ENCODE measurements at regions not wholly inside any gene's neighbourhood (a gene's known extent, or its start where the extent isn't known, plus 50 kb on each side); places are given as distances from the start of the nearest gene placed in this dataset.

DNA sequence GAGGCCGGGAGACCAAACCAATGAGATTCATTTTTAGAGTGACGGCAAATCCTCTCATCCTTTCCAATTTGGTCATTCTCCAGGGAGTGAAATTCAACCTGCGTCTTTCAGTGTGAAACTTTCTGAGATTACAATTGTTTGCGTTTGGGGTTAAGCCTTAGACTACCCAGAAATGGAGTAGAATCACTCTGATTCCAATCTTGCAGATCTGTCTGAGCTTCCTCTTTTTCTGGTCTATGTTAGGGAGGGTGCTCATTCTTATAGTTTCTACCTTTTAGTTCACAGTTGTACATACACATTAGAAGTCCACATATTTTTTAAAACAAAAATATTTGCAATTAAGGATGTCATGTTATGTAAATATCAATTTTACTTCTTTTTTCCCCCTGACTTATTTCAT is 183.0 kb upstream of the PHACTR1 start:
- no peaks in the 10 kb centered on the region for H3K36me3 ChIP-seq
- H3K27ac ChIP-seq: no peak overlapping the region
- TF ChIP-seq, protein P1, sequence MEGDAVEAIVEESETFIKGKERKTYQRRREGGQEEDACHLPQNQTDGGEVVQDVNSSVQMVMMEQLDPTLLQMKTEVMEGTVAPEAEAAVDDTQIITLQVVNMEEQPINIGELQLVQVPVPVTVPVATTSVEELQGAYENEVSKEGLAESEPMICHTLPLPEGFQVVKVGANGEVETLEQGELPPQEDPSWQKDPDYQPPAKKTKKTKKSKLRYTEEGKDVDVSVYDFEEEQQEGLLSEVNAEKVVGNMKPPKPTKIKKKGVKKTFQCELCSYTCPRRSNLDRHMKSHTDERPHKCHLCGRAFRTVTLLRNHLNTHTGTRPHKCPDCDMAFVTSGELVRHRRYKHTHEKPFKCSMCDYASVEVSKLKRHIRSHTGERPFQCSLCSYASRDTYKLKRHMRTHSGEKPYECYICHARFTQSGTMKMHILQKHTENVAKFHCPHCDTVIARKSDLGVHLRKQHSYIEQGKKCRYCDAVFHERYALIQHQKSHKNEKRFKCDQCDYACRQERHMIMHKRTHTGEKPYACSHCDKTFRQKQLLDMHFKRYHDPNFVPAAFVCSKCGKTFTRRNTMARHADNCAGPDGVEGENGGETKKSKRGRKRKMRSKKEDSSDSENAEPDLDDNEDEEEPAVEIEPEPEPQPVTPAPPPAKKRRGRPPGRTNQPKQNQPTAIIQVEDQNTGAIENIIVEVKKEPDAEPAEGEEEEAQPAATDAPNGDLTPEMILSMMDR (IDR thresholded peaks at IDR 0.05 in 8 of 11, conservative IDR thresholded peaks at IDR 0.05 in 3 of 11): no peak
- TF ChIP-seq POLR2AphosphoS5 (IDR thresholded peaks at IDR 0.05) (no peak), POLR2A (IDR thresholded peaks at IDR 0.05) (no peak)
- H3K9me3 ChIP-seq: no peaks in the 10 kb centered on the region
- WGBS, 5 donors: 68 to 83% (median 81%) methylated on average over 4 of the region's 4 CpGs
- no peak for DNase-seq
- peaks cover 0 to 12% (median 0%) of the 10 kb centered on the region in 7 donors for H3K27me3 ChIP-seq (replicated peaks in 1 of 7)
- H3K4me3 ChIP-seq: no peak overlapping the region
- H3K4me1 ChIP-seq: peaks cover 0 to 3% (median 0%) of the 10 kb centered on the region in 6 donors
- intact Hi-C loops (cut with DNase I; ENCODE audit: low total_unique reads): no loop called here

DNA sequence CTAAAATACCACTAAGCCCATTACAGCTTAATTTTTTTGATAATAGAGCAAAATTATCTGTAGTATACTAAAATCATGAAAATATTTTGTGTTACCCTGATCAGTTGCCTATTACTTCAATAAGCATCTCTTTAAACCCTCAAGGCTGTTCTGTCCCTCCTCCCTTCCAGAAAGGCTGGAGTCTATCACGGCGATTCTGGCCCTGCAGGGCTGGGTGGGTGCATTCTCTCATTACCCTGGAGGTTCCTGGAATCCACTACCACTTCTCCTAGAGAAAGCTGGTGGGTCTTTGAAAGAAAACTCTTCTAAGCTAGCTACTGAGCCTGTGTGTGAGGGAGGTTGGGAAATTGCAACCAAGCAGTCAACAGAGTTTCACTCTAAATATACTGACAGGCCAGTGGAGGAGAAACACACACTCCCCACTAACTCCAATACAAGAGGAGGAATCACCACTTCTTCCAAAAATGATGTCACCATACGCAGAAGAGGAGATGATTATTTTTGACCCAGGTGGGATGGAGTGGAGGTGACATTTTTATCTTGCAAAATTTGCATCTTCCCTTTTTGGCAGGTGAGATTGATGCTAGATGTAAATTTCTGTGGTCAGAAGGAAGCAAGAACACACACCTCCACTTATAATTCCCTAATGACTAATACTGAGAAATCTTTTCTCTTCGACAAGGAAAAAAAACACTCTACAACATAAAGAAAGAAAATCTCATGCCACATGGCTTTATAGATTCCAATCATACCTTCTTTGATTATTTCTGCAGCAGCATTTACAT is 182.3 kb upstream of the PHACTR1 start:
- Histone ChIP-seq H3K9me3 (no peaks in the 10 kb centered on the region), H3K4me1 (peaks cover 0 to 3% (median 0%) of the 10 kb centered on the region in 6 donors), H3K27me3 (replicated peaks in 1 of 7) (peaks cover 0 to 12% (median 0%) of the 10 kb centered on the region in 7 donors)

DNA sequence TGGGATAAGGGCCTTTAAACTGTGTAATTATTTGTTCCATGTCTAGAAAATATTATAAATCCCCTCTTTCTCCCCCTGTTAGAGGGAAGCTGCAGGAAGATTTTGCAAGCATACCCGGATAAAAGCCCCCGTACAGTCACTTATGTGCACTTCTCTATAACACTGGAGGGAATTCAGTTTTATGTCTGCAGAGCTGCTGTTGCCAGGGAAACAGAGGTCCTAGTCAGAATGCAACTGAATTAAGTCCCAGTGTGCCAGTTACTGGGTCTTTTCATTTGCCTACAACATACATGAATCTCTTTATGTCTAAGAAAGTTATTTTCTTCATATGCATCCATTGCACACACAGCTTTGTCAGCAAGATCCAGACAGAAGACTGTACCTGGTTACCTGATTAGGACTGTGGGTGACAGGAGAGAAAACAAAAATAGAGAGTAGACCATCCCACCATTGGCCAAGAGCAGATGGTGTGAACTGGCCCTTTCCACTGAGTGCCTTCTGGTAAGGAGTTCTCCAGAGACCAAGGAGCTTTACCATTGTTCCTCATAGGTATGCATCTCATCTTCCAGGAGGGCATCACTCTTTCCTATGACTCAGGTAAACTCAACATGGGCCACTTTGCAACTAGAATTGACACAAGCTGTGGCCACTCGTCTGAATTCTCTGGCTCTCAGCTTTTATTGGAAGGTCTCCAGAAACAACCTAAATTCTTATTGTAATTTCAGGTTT is 180.8 kb upstream of the PHACTR1 start:
- WGBS, 5 donors: 80 to 94% (median 90%) methylated on average over 3 of the region's 3 CpGs
- intact Hi-C loops (cut with DNase I; ENCODE audit: low total_unique reads): no loop called here
- no peak for DNase-seq

More for the DNA sequence above, 182.3 kb upstream of the PHACTR1 start:
- TF ChIP-seq, protein P1 (IDR thresholded peaks at IDR 0.05 in 8 of 11, conservative IDR thresholded peaks at IDR 0.05 in 3 of 11): no peak
- no peak for TF ChIP-seq POLR2AphosphoS5 (IDR thresholded peaks at IDR 0.05)
- TF ChIP-seq POLR2A (IDR thresholded peaks at IDR 0.05): no peak
- Histone ChIP-seq H3K4me3 (no peak overlapping the region), H3K36me3 (no peaks in the 10 kb centered on the region), H3K27ac (no peak overlapping the region)
- intact Hi-C loops (cut with DNase I; ENCODE audit: low total_unique reads): no loop called here
- DNase-seq: no peak
- whole genome bisulfite sequencing, 5 donors: 74 to 87% (median 77%) methylated on average over 4 of the region's 4 CpGs

More for the DNA sequence above, 180.8 kb upstream of the PHACTR1 start:
- Histone ChIP-seq H3K4me1 (peaks cover 0 to 6% (median 0%) of the 10 kb centered on the region in 6 donors), H3K4me3 (no peak overlapping the region), H3K9me3 (no peaks in the 10 kb centered on the region), H3K27ac (no peak overlapping the region), H3K27me3 (replicated peaks in 1 of 7) (peaks cover 0 to 16% (median 0%) of the 10 kb centered on the region in 7 donors), H3K36me3 (no peaks in the 10 kb centered on the region)
- no peak for TF ChIP-seq POLR2A (IDR thresholded peaks at IDR 0.05)
- TF ChIP-seq POLR2AphosphoS5 (IDR thresholded peaks at IDR 0.05): no peak
- TF ChIP-seq, protein P1 (IDR thresholded peaks at IDR 0.05 in 8 of 11, conservative IDR thresholded peaks at IDR 0.05 in 3 of 11): no peak

All from spleen (tissue), 11 donors.